Left colon (tissue), 2 donors: ENCODE measurements at regions not wholly inside any gene's neighbourhood (a gene's known extent, or its start where the extent isn't known, plus 50 kb on each side); places are given as distances from the start of the nearest gene placed in this dataset.

Experiments
- ATAC-seq: fragments of 200-7000 bp; cut with Tn5 transposase; one replicate; pipeline ENCODE4 v1.9.1; 2020; ENCODE audit warnings: mild to moderate bottlenecking, moderate library complexity
- DNase-seq, 2 donors: peaks; one replicate each; pipeline ENCODE4 v3.0.0-alpha.2; 2020
- intact Hi-C, 2 donors: fragments of 100-400 bp; cut with DNase I in 1 of 2; cut with micrococcal nuclease in 1 of 2; formaldehyde crosslinking; loops; one replicate each; pipeline versions ENCODE4 v1.11.2 to v1.14.0; 2022; cut with DNase I, micrococcal nuclease
- donor health status: DM: no; HTN: no; CAD: no.
- donor health status: DM: yes; HTN: yes; CAD: no.

GRCh38 chr6:1104988-1105670, 206.8 kb upstream of the FOXQ1 start:
- ATAC-seq: no peak
- no peak for DNase-seq
- intact Hi-C loops: no loop called here

- intact Hi-C loops: no loop called here
- DNase-seq (no peak), ATAC-seq (no peak)
Measured at GRCh38 chr6:1103945-1104623, 207.8 kb upstream of the FOXQ1 start.

- intact Hi-C loops: no loop called here
- no peak for ATAC-seq
- DNase-seq: no peak
Measured at GRCh38 chr6:1103021-1103420, 208.9 kb upstream of the FOXQ1 start.

- ATAC-seq (no peak), DNase-seq (no peak)
- intact Hi-C loops: no loop called here
Measured at GRCh38 chr6:1100269-1100668, 211.6 kb upstream of the FOXQ1 start.

- DNase-seq (no peak), ATAC-seq (no peak)
- intact Hi-C loops: no loop called here
Measured at GRCh38 chr6:1099264-1099663, 212.6 kb upstream of the FOXQ1 start.

GRCh38 chr6:1096967-1097765, 214.7 kb upstream of the FOXQ1 start:
- no peak for DNase-seq
- no peak for ATAC-seq
- intact Hi-C loops: no loop called here

- no peak for ATAC-seq
- DNase-seq: no peak
- intact Hi-C loops: no loop called here
Measured at GRCh38 chr6:1094306-1094705, 217.6 kb upstream of the FOXQ1 start.

GRCh38 chr6:1091900-1092299, 220.0 kb upstream of the FOXQ1 start:
- intact Hi-C loops: no loop called here
- ATAC-seq (peak; percentile 82), DNase-seq (no peak)

GRCh38 chr6:1089859-1090258, 222.0 kb upstream of the FOXQ1 start:
- intact Hi-C loops: no loop called here
- DNase-seq: no peak
- no peak for ATAC-seq

GRCh38 chr6:1088492-1089001, 223.4 kb upstream of the FOXQ1 start:
- intact Hi-C loops: no loop called here
- DNase-seq (peak in 1 of 2 donors; percentile 46), ATAC-seq (peak; percentile 76)

GRCh38 chr6:1087154-1087843, 224.6 kb upstream of the FOXQ1 start:
- intact Hi-C loops: no loop called here
- DNase-seq (peak; percentile 48 to 56), ATAC-seq (peak; percentile 86)

- intact Hi-C loops: no loop called here
- ATAC-seq (no peak), DNase-seq (no peak)
Measured at GRCh38 chr6:1086446-1087153, 225.3 kb upstream of the FOXQ1 start.

GRCh38 chr6:1082285-1082935, 229.5 kb upstream of the FOXQ1 start:
- DNase-seq (no peak), ATAC-seq (no peak)
- intact Hi-C loops: no loop called here

- intact Hi-C loops: no loop called here
- DNase-seq (no peak), ATAC-seq (no peak)
Measured at GRCh38 chr6:1081551-1082284, 230.2 kb upstream of the FOXQ1 start.

- DNase-seq (no peak), ATAC-seq (no peak)
- intact Hi-C loops: no loop called here
Measured at GRCh38 chr6:1080453-1081337, 231.2 kb upstream of the FOXQ1 start.

GRCh38 chr6:1079525-1079924, 232.4 kb upstream of the FOXQ1 start:
- DNase-seq (no peak), ATAC-seq (no peak)
- intact Hi-C loops: no loop called here
